Left lung (tissue), 4 donors: ENCODE measurements at regions not wholly inside any gene's neighbourhood (a gene's known extent, or its start where the extent isn't known, plus 50 kb on each side); places are given as distances from the start of the nearest gene placed in this dataset.
"Not testable (repeated sequence)": the region's sequence is repeated elsewhere in the genome, so short reads cannot be mapped to it uniquely, and the experiment has no call there.

Experiments used
- ATAC-seq: fragments of 200-7000 bp; cut with Tn5 transposase; one replicate; pipeline ENCODE4 v1.9.1; 2020; ENCODE audit warnings: moderate library complexity
- DNase-seq, 4 donors: peaks; one replicate each; pipeline ENCODE4 v3.0.0-alpha.2; 2013 to 2020
- H3K27ac ChIP-seq, 2 donors: fragments of 200-600 bp; sonication (generic) in 1 of 2; one replicate each; pipeline versions ENCODE4 v1.5.0 to v1.8.0; 2020 to 2021
- H3K27me3 ChIP-seq, 2 donors: fragments of 200-600 bp; sonication (generic) in 1 of 2; one replicate each; pipeline versions ENCODE4 v1.5.0 to v1.8.0; 2020 to 2021
- H3K36me3 ChIP-seq, 2 donors: fragments of 200-600 bp; sonication (generic) in 1 of 2; one replicate each; pipeline versions ENCODE4 v1.5.0 to v1.8.0; 2020 to 2021
- H3K4me1 ChIP-seq, 2 donors: fragments of 200-600 bp; one replicate each; pipeline ENCODE4 v1.8.0; 2021
- H3K4me3 ChIP-seq, 2 donors: fragments of 200-600 bp; sonication (generic) in 1 of 2; one replicate each; pipeline versions ENCODE4 v1.5.0 to v1.8.0; 2020 to 2021; ENCODE audit warnings: mild to moderate bottlenecking in 1 of 2
- H3K9me3 ChIP-seq, 2 donors: fragments of 200-600 bp; sonication (generic) in 1 of 2; one replicate each; pipeline versions ENCODE4 v1.5.0 to v1.8.0; 2020 to 2021
- CTCF ChIP-seq, 2 donors: fragments of 200-600 bp; sonication (generic) in 1 of 2; IDR thresholded peaks; one replicate each; pipeline versions ENCODE4 v1.5.0 to v1.8.0; 2021; ENCODE audit warnings: antibody characterized with exemption in 2 of 2
- intact Hi-C, 2 donors: fragments of 100-400 bp; cut with DNase I; formaldehyde crosslinking; loops; one replicate each; pipeline versions ENCODE4 v1.11.2 to v1.14.2; 2022
- donor health status: DM: no; HTN: yes; CAD: no.
- donor health status: DM: no; HTN: no; CAD: no.

- Histone ChIP-seq H3K27ac (no peak overlapping the region), H3K4me3 (no peak overlapping the region), H3K4me1 (no peaks in the 10 kb centered on the region), H3K27me3 (no peaks in the 10 kb centered on the region), H3K36me3 (no peaks in the 10 kb centered on the region), H3K9me3 (no peaks in the 10 kb centered on the region)
- ATAC-seq: no peak
- intact Hi-C loops: no loop called here
- no peak for DNase-seq
- TF ChIP-seq CTCF (IDR thresholded peaks at IDR 0.05): no peak
These were observed 152.2 kb downstream of the C3orf38 start for GRCh38 chr3:88301996-88302393.

- H3K4me1 ChIP-seq, H3K27me3 ChIP-seq, intact Hi-C loops, H3K27ac ChIP-seq, ATAC-seq, H3K36me3 ChIP-seq, H3K9me3 ChIP-seq, H3K4me3 ChIP-seq: not testable (repeated sequence)
- peak in 1 of 4 donors; percentile 64 for DNase-seq
These were observed 153.7 kb downstream of the C3orf38 start for GRCh38 chr3:88303331-88303904.

- intact Hi-C loops: no loop called here
- TF ChIP-seq CTCF (IDR thresholded peaks at IDR 0.05): no peak
These were observed 157.9 kb downstream of the C3orf38 start for GRCh38 chr3:88307666-88308065.

GRCh38 chr3:88311826-88312225, 162.1 kb downstream of the C3orf38 start:
- Histone ChIP-seq H3K9me3 (peaks cover 0 to 1% of the 10 kb centered on the region in 2 donors), H3K36me3 (no peaks in the 10 kb centered on the region), H3K4me1 (no peaks in the 10 kb centered on the region), H3K4me3 (no peak overlapping the region), H3K27me3 (peaks cover 0 to 4% of the 10 kb centered on the region in 2 donors), H3K27ac (no peak overlapping the region)
- DNase-seq (peak in 1 of 4 donors; percentile 13), ATAC-seq (no peak)
- intact Hi-C loops: no loop called here
- TF ChIP-seq CTCF (IDR thresholded peaks at IDR 0.05): no peak

More at GRCh38 chr3:88307666-88308065, 157.9 kb downstream of the C3orf38 start:
- ATAC-seq (no peak), DNase-seq (no peak)
- no peak overlapping the region for H3K27ac ChIP-seq
- H3K27me3 ChIP-seq: peaks cover 0 to 4% of the 10 kb centered on the region in 2 donors
- H3K9me3 ChIP-seq: no peaks in the 10 kb centered on the region
- no peak overlapping the region for H3K4me3 ChIP-seq
- H3K36me3 ChIP-seq: no peaks in the 10 kb centered on the region
- H3K4me1 ChIP-seq: no peaks in the 10 kb centered on the region

- H3K9me3 ChIP-seq: peaks cover 0 to 1% of the 10 kb centered on the region in 2 donors
- no peaks in the 10 kb centered on the region for H3K4me1 ChIP-seq
- no peak overlapping the region for H3K4me3 ChIP-seq
- no peak for ATAC-seq
- peaks cover 0 to 4% of the 10 kb centered on the region in 2 donors for H3K27me3 ChIP-seq
- intact Hi-C loops: no loop called here
- no peak overlapping the region for H3K27ac ChIP-seq
- no peaks in the 10 kb centered on the region for H3K36me3 ChIP-seq
- DNase-seq: no peak
- no peak for TF ChIP-seq CTCF (IDR thresholded peaks at IDR 0.05)
These were observed 162.5 kb downstream of the C3orf38 start for GRCh38 chr3:88312256-88312655.

GRCh38 chr3:88318067-88318466, 168.3 kb downstream of the C3orf38 start:
- H3K27me3 ChIP-seq: no peaks in the 10 kb centered on the region
- no peaks in the 10 kb centered on the region for H3K4me1 ChIP-seq
- peaks cover 0 to 1% of the 10 kb centered on the region in 2 donors for H3K9me3 ChIP-seq
- DNase-seq: no peak
- ATAC-seq: no peak
- intact Hi-C loops: no loop called here
- H3K36me3 ChIP-seq: no peaks in the 10 kb centered on the region
- no peak for TF ChIP-seq CTCF (IDR thresholded peaks at IDR 0.05)
- H3K27ac ChIP-seq: no peak overlapping the region
- no peak overlapping the region for H3K4me3 ChIP-seq
